Heart left ventricle (tissue), 13 donors: ENCODE measurements at regions not wholly inside any gene's neighbourhood (a gene's known extent, or its start where the extent isn't known, plus 50 kb on each side); places are given as distances from the start of the nearest gene placed in this dataset.

Experiments used
- CTCF ChIP-seq, 12 donors: fragments of 200-600 bp; sonication (generic) in 4 of 12; IDR thresholded peaks; one replicate each; pipeline versions ENCODE4 v1.5.0 to v1.8.0; 2018 to 2022; ENCODE audit warnings: antibody characterized with exemption in 12 of 12, mild to moderate bottlenecking in 5 of 12
- POLR2A ChIP-seq, 2 donors: fragments of 450-650 bp; IDR thresholded peaks; one replicate each; pipeline ENCODE4 v1.6.1; 2017; ENCODE audit warnings: antibody characterized with exemption in 2 of 2, mild to moderate bottlenecking in 2 of 2, moderate library complexity in 2 of 2
- donor health status: ischemic (EF 13 %, LVEDD 7.1; RV severe dilation, severe dysfunction).
- donor health status: DM: no; HTN: yes; CAD: no.
- donor health status: DM: no; HTN: no; CAD: no.
- donor health status: ischemic (EF 25% LVEDD 6.9; RV normal size, moderate dysfunction).
- donor health status: ischemic (EF 25% LVEDD 5.7; RV mildly dilated, moderate dysfunction).
- donor health status: ischemic (EF 35%, LVEDD 5.7; RV mildly dilated, moderate dysfunction).
- donor health status: nonischemic (EF 11% LVEDD 7.7; RV severe dilation, severe dysfunction).
- donor health status: DM: yes; HTN: yes; CAD: no.
- donor health status: PGD.
- donor health status: ischemic (EF 29% LVEDD 5.4; RV normal size, mild dysfunction).
- donor health status: nonischemic (EF 23%, LVEDD 6.1; RV moderate dilation, normal function).

GRCh38 chr6:56795466-56796195 is 152.9 kb upstream of the DST start:
- TF ChIP-seq CTCF (IDR thresholded peaks at IDR 0.05) (no peak), POLR2A (IDR thresholded peaks at IDR 0.05) (no peak)
